ENCODE measurements at regions not wholly inside any gene's neighbourhood (a gene's known extent, or its start where the extent isn't known, plus 50 kb on each side); places are given as distances from the start of the nearest gene placed in this dataset.

DNA sequence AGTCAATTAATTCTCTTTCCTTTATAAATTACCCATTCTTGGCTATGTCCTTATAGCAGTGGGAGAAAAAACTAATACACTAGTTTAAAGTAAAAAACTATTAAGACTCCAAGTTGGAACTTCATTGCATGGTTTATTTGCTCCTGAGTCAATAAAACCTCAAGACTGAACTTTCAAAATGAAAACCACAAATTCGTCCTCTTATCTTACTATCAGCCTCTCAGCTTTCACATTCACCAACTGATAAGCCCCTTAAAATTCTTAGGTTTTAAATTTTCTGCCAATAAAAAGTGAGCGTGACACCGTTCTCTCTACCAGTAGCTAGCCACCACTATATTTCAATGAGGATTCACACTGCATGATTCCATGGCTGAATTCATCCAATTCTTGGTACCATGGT is 346.4 kb upstream of the NPSR1 start:
- no peak for FAIRE-seq
- DNase-seq (ENCODE audit: insufficient read length, low spot score), result no peak
- TF ChIP-seq, protein P1, sequence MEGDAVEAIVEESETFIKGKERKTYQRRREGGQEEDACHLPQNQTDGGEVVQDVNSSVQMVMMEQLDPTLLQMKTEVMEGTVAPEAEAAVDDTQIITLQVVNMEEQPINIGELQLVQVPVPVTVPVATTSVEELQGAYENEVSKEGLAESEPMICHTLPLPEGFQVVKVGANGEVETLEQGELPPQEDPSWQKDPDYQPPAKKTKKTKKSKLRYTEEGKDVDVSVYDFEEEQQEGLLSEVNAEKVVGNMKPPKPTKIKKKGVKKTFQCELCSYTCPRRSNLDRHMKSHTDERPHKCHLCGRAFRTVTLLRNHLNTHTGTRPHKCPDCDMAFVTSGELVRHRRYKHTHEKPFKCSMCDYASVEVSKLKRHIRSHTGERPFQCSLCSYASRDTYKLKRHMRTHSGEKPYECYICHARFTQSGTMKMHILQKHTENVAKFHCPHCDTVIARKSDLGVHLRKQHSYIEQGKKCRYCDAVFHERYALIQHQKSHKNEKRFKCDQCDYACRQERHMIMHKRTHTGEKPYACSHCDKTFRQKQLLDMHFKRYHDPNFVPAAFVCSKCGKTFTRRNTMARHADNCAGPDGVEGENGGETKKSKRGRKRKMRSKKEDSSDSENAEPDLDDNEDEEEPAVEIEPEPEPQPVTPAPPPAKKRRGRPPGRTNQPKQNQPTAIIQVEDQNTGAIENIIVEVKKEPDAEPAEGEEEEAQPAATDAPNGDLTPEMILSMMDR (IDR thresholded peaks at IDR 0.05; ENCODE audit: insufficient read depth, missing control alignments), result no peak

DNA sequence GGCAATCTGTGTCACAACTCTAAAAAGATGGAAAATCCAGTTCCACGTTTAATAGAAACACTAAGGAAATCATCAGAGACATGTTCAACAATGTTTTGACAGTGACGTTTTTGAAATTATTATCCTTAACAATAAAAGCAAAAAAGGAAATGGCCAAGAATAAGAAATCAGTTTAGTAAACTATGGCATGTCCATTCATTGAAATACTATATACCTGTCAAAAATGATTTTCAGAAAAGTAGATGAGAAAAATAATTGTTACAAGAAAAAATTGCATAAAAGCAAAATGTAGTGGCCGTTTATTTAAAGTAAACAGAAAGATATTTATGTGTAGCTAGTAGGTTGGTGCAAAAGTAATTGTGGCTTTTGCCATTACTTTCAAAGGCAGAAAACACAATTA is 345.4 kb upstream of the NPSR1 start:
- FAIRE-seq (no peak), DNase-seq (ENCODE audit: insufficient read length, low spot score) (no peak)
- TF ChIP-seq, protein P1 (IDR thresholded peaks at IDR 0.05; ENCODE audit: insufficient read depth, missing control alignments), result no peak

DNA sequence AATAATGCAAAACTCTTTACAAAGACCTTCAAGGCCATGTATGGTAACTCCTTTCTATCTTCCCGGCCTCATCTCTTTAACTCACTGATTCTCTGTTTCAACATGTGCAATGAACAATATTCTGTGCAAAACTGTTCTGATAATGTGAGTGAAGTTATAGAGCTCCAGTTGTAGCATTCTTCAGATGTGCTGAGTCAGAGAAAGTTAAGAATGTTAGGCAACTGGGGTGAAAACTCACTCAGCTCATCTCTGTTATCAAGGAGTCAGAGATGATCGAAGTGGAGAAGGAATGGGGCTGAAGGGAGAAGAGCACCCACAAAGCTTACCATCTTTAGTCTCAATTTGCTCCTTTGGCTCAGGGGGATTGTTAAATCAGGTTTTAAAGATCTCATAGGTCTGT is 344.7 kb upstream of the NPSR1 start:
- TF ChIP-seq, protein P1 (IDR thresholded peaks at IDR 0.05; ENCODE audit: insufficient read depth, missing control alignments), result no peak
- no peak for FAIRE-seq
- DNase-seq (ENCODE audit: insufficient read length, low spot score), result no peak

DNA sequence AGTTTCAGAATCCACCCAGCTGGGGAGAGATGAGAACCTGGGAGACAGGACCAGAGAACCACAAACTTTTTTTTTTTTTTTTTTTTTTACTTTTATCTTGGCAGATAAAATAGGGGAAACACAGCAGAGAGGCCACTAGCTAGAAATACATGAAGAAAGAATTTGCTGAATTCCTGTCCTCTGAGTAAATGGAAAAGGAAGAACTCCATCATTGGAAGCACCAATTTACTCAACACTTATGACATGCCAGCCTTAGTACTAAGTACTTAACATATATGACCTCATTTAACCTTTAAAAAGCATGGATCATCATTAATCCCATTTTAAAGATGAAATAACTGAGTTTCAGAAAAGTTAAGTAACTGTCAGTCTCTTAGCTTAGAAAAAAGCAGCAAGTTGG is 343.0 kb upstream of the NPSR1 start:
- TF ChIP-seq, protein P1 (IDR thresholded peaks at IDR 0.05; ENCODE audit: insufficient read depth, missing control alignments), result no peak
- DNase-seq (ENCODE audit: insufficient read length, low spot score) (no peak), FAIRE-seq (no peak)

DNA sequence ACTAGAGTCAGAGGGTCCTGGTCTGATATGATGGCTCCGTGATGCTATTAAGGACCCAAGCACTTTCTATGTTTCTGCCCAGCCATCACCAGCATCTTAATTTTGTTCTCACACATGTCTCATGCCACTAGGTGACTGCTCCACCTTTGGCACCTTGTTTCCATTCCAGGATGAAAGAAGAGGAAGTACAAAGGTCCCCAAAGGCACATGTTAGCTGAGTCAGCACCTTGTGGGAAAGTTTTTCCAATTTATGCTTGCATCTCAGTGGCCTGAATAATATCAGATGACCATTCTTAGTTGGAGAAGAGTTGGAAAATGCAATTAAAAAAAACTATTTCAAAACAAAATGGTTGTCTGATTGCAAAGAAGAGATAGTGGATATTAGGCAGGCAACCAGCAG is 341.0 kb upstream of the NPSR1 start:
- TF ChIP-seq, protein P1 (IDR thresholded peaks at IDR 0.05; ENCODE audit: insufficient read depth, missing control alignments), result no peak
- FAIRE-seq, result no peak
- no peak for DNase-seq (ENCODE audit: insufficient read length, low spot score)

DNA sequence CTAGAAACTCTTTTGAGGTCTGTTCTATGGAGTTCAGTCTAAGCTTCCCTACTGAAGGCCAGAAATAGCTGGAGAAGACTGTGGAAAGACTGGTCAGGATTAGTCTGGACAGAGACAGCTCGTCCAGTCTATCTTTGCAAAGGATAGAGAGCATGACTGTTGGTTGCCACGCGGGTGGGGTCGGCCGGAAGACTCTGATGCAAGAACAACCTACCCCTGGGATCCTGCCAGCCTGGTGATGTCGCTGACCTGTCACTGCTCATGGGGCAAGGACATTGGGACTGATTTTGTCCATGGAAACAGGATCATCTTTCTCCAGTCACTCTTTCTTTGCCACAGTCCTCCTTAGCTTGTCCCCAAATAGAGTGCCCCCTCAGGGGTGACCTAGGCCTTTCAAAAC is 337.6 kb upstream of the NPSR1 start:
- DNase-seq (ENCODE audit: insufficient read length, low spot score), result no peak
- FAIRE-seq, result no peak
- TF ChIP-seq, protein P1 (IDR thresholded peaks at IDR 0.05; ENCODE audit: insufficient read depth, missing control alignments), result no peak

DNA sequence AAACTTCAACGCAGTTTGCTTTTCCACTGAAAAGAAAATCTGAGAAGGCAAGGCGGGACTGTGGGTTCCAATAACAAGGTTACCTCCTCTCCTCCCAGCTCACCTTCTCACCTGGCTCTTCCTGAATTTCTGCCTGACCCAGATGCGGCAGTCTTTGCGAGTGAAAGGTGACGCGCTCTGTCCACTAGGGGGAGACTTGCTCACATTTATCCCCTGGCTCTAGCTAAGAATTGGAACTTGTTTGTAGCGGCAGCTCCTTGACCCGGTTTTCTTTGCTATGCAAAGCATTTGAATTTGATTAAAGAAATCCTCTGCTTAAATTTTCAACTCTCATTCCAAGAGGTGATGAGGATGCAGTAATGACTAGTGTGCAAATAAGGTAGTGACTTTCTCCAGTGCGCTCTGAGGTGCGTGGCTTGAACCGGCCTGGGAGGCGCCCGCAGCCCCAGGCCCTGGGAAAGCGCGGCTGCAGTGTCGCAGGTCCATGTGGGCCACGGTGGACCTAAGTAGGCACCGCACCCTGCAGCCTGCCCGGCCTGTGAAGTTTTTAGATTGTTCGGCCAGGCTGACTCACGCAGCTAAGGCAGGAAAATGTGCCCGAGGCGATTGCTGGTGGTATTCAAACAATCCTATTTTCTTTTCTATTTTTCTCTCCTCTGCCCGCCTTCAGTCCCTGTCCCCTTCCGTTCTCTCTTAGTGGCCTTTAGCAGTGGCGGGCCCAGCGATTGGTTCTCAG is 336.9 kb upstream of the NPSR1 start:
- DNase-seq (ENCODE audit: insufficient read length, low spot score), result peak; percentile 56
- TF ChIP-seq, protein P1 (IDR thresholded peaks at IDR 0.05; ENCODE audit: insufficient read depth, missing control alignments), result peak; percentile 93
- FAIRE-seq, result no peak

Data from D721Med (cell line).